ENCODE measurements at regions not wholly inside any gene's neighbourhood (a gene's known extent, or its start where the extent isn't known, plus 50 kb on each side); places are given as distances from the start of the nearest gene placed in this dataset.

DNA sequence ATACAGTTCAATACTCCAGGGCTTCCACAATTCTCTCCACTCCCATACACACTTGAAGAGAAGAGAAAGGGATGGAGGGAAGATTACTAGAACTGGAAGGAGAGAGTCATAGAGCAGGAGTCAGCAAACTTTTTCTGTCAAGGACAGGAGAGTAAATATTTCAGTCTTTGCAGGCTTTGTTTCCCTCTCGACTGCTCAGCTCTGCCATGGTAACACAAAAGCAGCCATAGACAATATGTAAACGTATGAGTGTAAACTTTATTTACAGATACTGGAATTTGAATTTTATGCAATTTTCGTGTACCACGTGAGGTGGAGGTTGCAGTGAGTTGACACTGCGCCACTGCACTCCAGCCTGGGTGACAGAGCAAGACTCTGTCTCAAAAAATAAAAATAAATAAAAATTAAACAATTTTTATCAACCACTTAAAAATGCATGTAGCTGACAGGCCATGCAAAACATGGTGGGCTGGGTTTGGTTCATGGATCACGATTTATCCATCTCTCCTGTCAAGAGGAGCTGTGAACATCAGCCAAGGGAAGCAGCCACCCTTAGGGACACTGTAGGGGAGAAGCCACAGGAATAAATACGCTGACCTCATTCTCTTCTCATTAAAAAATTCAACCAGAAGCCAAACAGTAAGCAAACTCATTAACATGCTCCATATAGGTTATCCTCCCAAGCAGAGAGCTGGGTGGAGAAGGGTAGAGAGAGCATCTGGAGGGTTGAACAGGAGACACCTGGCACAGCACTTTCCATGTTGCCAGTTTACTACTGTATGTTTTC lies 266.4 kb upstream of the FN1 start:
- TF ChIP-seq NR2F2 (IDR thresholded peaks at IDR 0.05) (no peak), GABPA (IDR thresholded peaks at IDR 0.05 in 1 of 2, conservative IDR thresholded peaks at IDR 0.05 in 1 of 2) (no peak), SP1 (IDR thresholded peaks at IDR 0.05) (no peak), TAF1 (conservative IDR thresholded peaks at IDR 0.05) (no peak)

Measured in liver (tissue), 2 donors.